ENCODE measurements at regions not wholly inside any gene's neighbourhood (a gene's known extent, or its start where the extent isn't known, plus 50 kb on each side); places are given as distances from the start of the nearest gene placed in this dataset.

- no peak for TF ChIP-seq CTCF (IDR thresholded peaks at IDR 0.05; ENCODE audit: control insufficient read depth, insufficient read depth, low read depth, low read length, missing control alignments)
- H3K4me3 ChIP-seq (ENCODE audit: control insufficient read depth, low read depth, low read length): no peak overlapping the region
- DNase-seq (ENCODE audit: low read depth): no peak
Measured at GRCh38 chr1:30638086-30638485, 85.3 kb downstream of the MATN1 start.

- no peak for DNase-seq (ENCODE audit: low read depth)
- no peak overlapping the region for H3K4me3 ChIP-seq (ENCODE audit: control insufficient read depth, low read depth, low read length)
- TF ChIP-seq CTCF (IDR thresholded peaks at IDR 0.05; ENCODE audit: control insufficient read depth, insufficient read depth, low read depth, low read length, missing control alignments): no peak
Measured at GRCh38 chr1:30637183-30637980, 86.0 kb downstream of the MATN1 start.

- no peak for TF ChIP-seq CTCF (IDR thresholded peaks at IDR 0.05; ENCODE audit: control insufficient read depth, insufficient read depth, low read depth, low read length, missing control alignments)
- DNase-seq (ENCODE audit: low read depth): no peak
- no peak overlapping the region for H3K4me3 ChIP-seq (ENCODE audit: control insufficient read depth, low read depth, low read length)
Measured at GRCh38 chr1:30636621-30637020, 86.8 kb downstream of the MATN1 start.

GRCh38 chr1:30635391-30635975, 87.9 kb downstream of the MATN1 start:
- DNase-seq (ENCODE audit: low read depth): no peak
- no peak for TF ChIP-seq CTCF (IDR thresholded peaks at IDR 0.05; ENCODE audit: control insufficient read depth, insufficient read depth, low read depth, low read length, missing control alignments)
- H3K4me3 ChIP-seq (ENCODE audit: control insufficient read depth, low read depth, low read length): no peak overlapping the region

- H3K4me3 ChIP-seq (ENCODE audit: control insufficient read depth, low read depth, low read length): no peak overlapping the region
- no peak for DNase-seq (ENCODE audit: low read depth)
- TF ChIP-seq CTCF (IDR thresholded peaks at IDR 0.05; ENCODE audit: control insufficient read depth, insufficient read depth, low read depth, low read length, missing control alignments): no peak
Measured at GRCh38 chr1:30634507-30634906, 88.9 kb downstream of the MATN1 start.

- H3K4me3 ChIP-seq (ENCODE audit: control insufficient read depth, low read depth, low read length): no peak overlapping the region
- no peak for TF ChIP-seq CTCF (IDR thresholded peaks at IDR 0.05; ENCODE audit: control insufficient read depth, insufficient read depth, low read depth, low read length, missing control alignments)
- DNase-seq (ENCODE audit: low read depth): no peak
Measured at GRCh38 chr1:30633294-30633693, 90.1 kb downstream of the MATN1 start.

Data from AG09309 (cell line).